ENCODE measurements at regions not wholly inside any gene's neighbourhood (a gene's known extent, or its start where the extent isn't known, plus 50 kb on each side); places are given as distances from the start of the nearest gene placed in this dataset.
"Not testable (repeated sequence)": the region's sequence is repeated elsewhere in the genome, so short reads cannot be mapped to it uniquely, and the experiment has no call there.

GRCh38 chr17:71535321-71535720, 585.5 kb upstream of the SOX9 start:
- in situ Hi-C loops (cut with HindIII; ENCODE audit: low sequenced_read_pairs): no loop called here

GRCh38 chr17:71546419-71546818, 574.4 kb upstream of the SOX9 start:
- in situ Hi-C loops (cut with HindIII; ENCODE audit: low sequenced_read_pairs): no loop called here

GRCh38 chr17:71547904-71548303, 572.9 kb upstream of the SOX9 start:
- in situ Hi-C loops (cut with HindIII; ENCODE audit: low sequenced_read_pairs): no loop called here

GRCh38 chr17:71548540-71549190, 572.2 kb upstream of the SOX9 start:
- in situ Hi-C loops (cut with HindIII; ENCODE audit: low sequenced_read_pairs): no loop called here

GRCh38 chr17:71550675-71551074, 570.1 kb upstream of the SOX9 start:
- in situ Hi-C loops (cut with HindIII; ENCODE audit: low sequenced_read_pairs): no loop called here

- in situ Hi-C loops (cut with HindIII; ENCODE audit: low sequenced_read_pairs): no loop called here
Observed at GRCh38 chr17:71553381-71553780, 567.4 kb upstream of the SOX9 start.

- in situ Hi-C loops (cut with HindIII; ENCODE audit: low sequenced_read_pairs): no loop called here
Observed at GRCh38 chr17:71558901-71559300, 561.9 kb upstream of the SOX9 start.

- in situ Hi-C loops (cut with HindIII; ENCODE audit: low sequenced_read_pairs): no loop called here
Observed at GRCh38 chr17:71572343-71572742, 548.5 kb upstream of the SOX9 start.

GRCh38 chr17:71578446-71578845, 542.4 kb upstream of the SOX9 start:
- in situ Hi-C loops (cut with HindIII; ENCODE audit: low sequenced_read_pairs): no loop called here

GRCh38 chr17:71580220-71580619, 540.6 kb upstream of the SOX9 start:
- in situ Hi-C loops (cut with HindIII; ENCODE audit: low sequenced_read_pairs): no loop called here

- in situ Hi-C loops (cut with HindIII; ENCODE audit: low sequenced_read_pairs): no loop called here
Observed at GRCh38 chr17:71585540-71585939, 535.3 kb upstream of the SOX9 start.

GRCh38 chr17:71592431-71592830, 528.4 kb upstream of the SOX9 start:
- in situ Hi-C loops (cut with HindIII; ENCODE audit: low sequenced_read_pairs): no loop called here

- in situ Hi-C loops (cut with HindIII; ENCODE audit: low sequenced_read_pairs): no loop called here
Observed at GRCh38 chr17:71593078-71593477, 527.7 kb upstream of the SOX9 start.

- in situ Hi-C loops (cut with HindIII; ENCODE audit: low sequenced_read_pairs): not testable (repeated sequence)
Observed at GRCh38 chr17:71599583-71599982, 521.2 kb upstream of the SOX9 start.

- in situ Hi-C loops (cut with HindIII; ENCODE audit: low sequenced_read_pairs): no loop called here
Observed at GRCh38 chr17:71600137-71600789, 520.6 kb upstream of the SOX9 start.

- in situ Hi-C loops (cut with HindIII; ENCODE audit: low sequenced_read_pairs): no loop called here
Observed at GRCh38 chr17:71601894-71602504, 518.8 kb upstream of the SOX9 start.

GRCh38 chr17:71613996-71614395, 506.8 kb upstream of the SOX9 start:
- in situ Hi-C loops (cut with HindIII; ENCODE audit: low sequenced_read_pairs): no loop called here

- in situ Hi-C loops (cut with HindIII; ENCODE audit: low sequenced_read_pairs): no loop called here
Observed at GRCh38 chr17:71615820-71616219, 505.0 kb upstream of the SOX9 start.

- in situ Hi-C loops (cut with HindIII; ENCODE audit: low sequenced_read_pairs): not testable (repeated sequence)
Observed at GRCh38 chr17:71617767-71618166, 503.1 kb upstream of the SOX9 start.

GRCh38 chr17:71625330-71625729, 495.5 kb upstream of the SOX9 start:
- in situ Hi-C loops (cut with HindIII; ENCODE audit: low sequenced_read_pairs): no loop called here

- in situ Hi-C loops (cut with HindIII; ENCODE audit: low sequenced_read_pairs): no loop called here
Observed at GRCh38 chr17:71628306-71628705, 492.5 kb upstream of the SOX9 start.

- in situ Hi-C loops (cut with HindIII; ENCODE audit: low sequenced_read_pairs): no loop called here
Observed at GRCh38 chr17:71631483-71631882, 489.3 kb upstream of the SOX9 start.

Measured in DLD1 (cell line).